ENCODE measurements at regions not wholly inside any gene's neighbourhood (a gene's known extent, or its start where the extent isn't known, plus 50 kb on each side); places are given as distances from the start of the nearest gene placed in this dataset.

DNA sequence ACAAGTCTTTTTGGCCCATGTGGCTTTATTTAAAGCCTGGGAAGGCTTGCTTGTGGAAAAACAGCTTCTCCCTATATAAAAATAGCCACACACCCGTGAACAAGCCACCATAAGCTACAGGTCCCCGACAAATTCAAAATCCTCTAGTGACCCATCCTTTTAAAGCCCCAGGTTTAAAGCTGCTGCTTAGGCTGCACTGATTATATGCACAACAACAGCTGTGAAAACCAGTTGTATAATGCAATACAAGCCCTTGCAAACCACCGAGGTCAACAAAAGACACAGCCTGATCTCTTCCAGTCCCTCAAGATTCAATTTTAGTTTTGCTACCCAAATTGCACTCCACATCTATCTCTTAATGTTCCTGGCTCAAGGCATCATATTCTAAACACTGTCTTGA lies 186.0 kb upstream of the WDFY3 start:
- Histone ChIP-seq H3K4me3 (no peak overlapping the region), H3K27me3 (no peaks in the 10 kb centered on the region), H3K9me3 (no peaks in the 10 kb centered on the region), H3K36me3 (no peaks in the 10 kb centered on the region), H3K4me1 (no peaks in the 10 kb centered on the region), H3K27ac (no peak overlapping the region)
- TF ChIP-seq POLR2A (IDR thresholded peaks at IDR 0.05) (no peak), POLR2AphosphoS5 (IDR thresholded peaks at IDR 0.05) (no peak), EP300 (IDR thresholded peaks at IDR 0.05; ENCODE audit: low read depth) (no peak), CTCF (IDR thresholded peaks at IDR 0.05) (no peak)
- no peak for DNase-seq
- intact Hi-C loops (cut with DNase I; ENCODE audit: low total_unique reads) = no loop called here
- in situ Hi-C loops (cut with MboI; ENCODE audit: low pct_ligation_motif_present in 1 of 4, low pct_unique_long_range_greater_than_20kb in 1 of 4, low sequenced_read_pairs in 3 of 4) = loop anchor here in 1 of 4 donors (10.0 kb wide), 1 partner anchor 592 kb away; no protein-coding TSS in a partner anchor
- 72 to 80% methylated on average over 1 to 3 of the region's 3 CpGs for WGBS, 2 donors (ENCODE audit: low coverage in 1 of 2)

GRCh38 chr4:85153221-85153620 lies 186.7 kb upstream of the WDFY3 start:
- no peaks in the 10 kb centered on the region for H3K9me3 ChIP-seq
- no peak overlapping the region for H3K27ac ChIP-seq
- intact Hi-C loops (cut with DNase I; ENCODE audit: low total_unique reads) (no loop called here), in situ Hi-C loops (cut with MboI; ENCODE audit: low pct_ligation_motif_present in 1 of 4, low pct_unique_long_range_greater_than_20kb in 1 of 4, low sequenced_read_pairs in 3 of 4) (loop anchor here in 1 of 4 donors (10.0 kb wide), 1 partner anchor 592 kb away; no protein-coding TSS in a partner anchor)
- no peaks in the 10 kb centered on the region for H3K27me3 ChIP-seq
- H3K4me1 ChIP-seq = no peaks in the 10 kb centered on the region
- 67 to 84% methylated on average over 1 of the region's 1 CpG for WGBS, 2 donors (ENCODE audit: low coverage in 1 of 2)
- H3K36me3 ChIP-seq = no peaks in the 10 kb centered on the region
- H3K4me3 ChIP-seq = no peak overlapping the region
- DNase-seq = no peak
- TF ChIP-seq POLR2AphosphoS5 (IDR thresholded peaks at IDR 0.05) = no peak
- no peak for TF ChIP-seq EP300 (IDR thresholded peaks at IDR 0.05; ENCODE audit: low read depth)
- no peak for TF ChIP-seq CTCF (IDR thresholded peaks at IDR 0.05)
- no peak for TF ChIP-seq POLR2A (IDR thresholded peaks at IDR 0.05)

- no peak for DNase-seq
- TF ChIP-seq CTCF (IDR thresholded peaks at IDR 0.05) (no peak), POLR2AphosphoS5 (IDR thresholded peaks at IDR 0.05) (no peak), EP300 (IDR thresholded peaks at IDR 0.05; ENCODE audit: low read depth) (no peak), POLR2A (IDR thresholded peaks at IDR 0.05) (no peak)
- in situ Hi-C loops (cut with MboI; ENCODE audit: low pct_ligation_motif_present in 1 of 4, low pct_unique_long_range_greater_than_20kb in 1 of 4, low sequenced_read_pairs in 3 of 4) = loop anchor here in 1 of 4 donors (10.0 kb wide), 1 partner anchor 590 kb away; no protein-coding TSS in a partner anchor
- no peak overlapping the region for H3K27ac ChIP-seq
- no peaks in the 10 kb centered on the region for H3K36me3 ChIP-seq
- no peaks in the 10 kb centered on the region for H3K4me1 ChIP-seq
- H3K4me3 ChIP-seq = no peak overlapping the region
- no peaks in the 10 kb centered on the region for H3K9me3 ChIP-seq
- H3K27me3 ChIP-seq = no peaks in the 10 kb centered on the region
- intact Hi-C loops (cut with DNase I; ENCODE audit: low total_unique reads) = no loop called here
- 69 to 71% methylated on average over 1 of the region's 1 CpG for WGBS, 2 donors (ENCODE audit: low coverage in 1 of 2)
Measured at GRCh38 chr4:85154591-85154990, 188.1 kb upstream of the WDFY3 start.

- Histone ChIP-seq H3K27ac (no peak overlapping the region), H3K36me3 (no peaks in the 10 kb centered on the region), H3K4me3 (no peak overlapping the region), H3K27me3 (no peaks in the 10 kb centered on the region), H3K4me1 (no peaks in the 10 kb centered on the region), H3K9me3 (no peaks in the 10 kb centered on the region)
- in situ Hi-C loops (cut with MboI; ENCODE audit: low pct_ligation_motif_present in 1 of 4, low pct_unique_long_range_greater_than_20kb in 1 of 4, low sequenced_read_pairs in 3 of 4) = no loop called here
- peak; percentile 7 for DNase-seq
- 77 to 88% methylated on average over 1 to 2 of the region's 2 CpGs for WGBS, 2 donors (ENCODE audit: low coverage in 1 of 2)
- TF ChIP-seq POLR2AphosphoS5 (IDR thresholded peaks at IDR 0.05) (no peak), POLR2A (IDR thresholded peaks at IDR 0.05) (no peak), CTCF (IDR thresholded peaks at IDR 0.05) (no peak), EP300 (IDR thresholded peaks at IDR 0.05; ENCODE audit: low read depth) (no peak)
- intact Hi-C loops (cut with DNase I; ENCODE audit: low total_unique reads) = no loop called here
Measured at GRCh38 chr4:85165808-85166207, 199.3 kb upstream of the WDFY3 start.
